IPS-18a (cell line): ENCODE measurements at regions not wholly inside any gene's neighbourhood (a gene's known extent, or its start where the extent isn't known, plus 50 kb on each side); places are given as distances from the start of the nearest gene placed in this dataset.

Experiments
- H3K27ac ChIP-seq: one replicate; pipeline ENCODE4 v1.5.1; 2013; ENCODE audit warnings: low read length
- H3K27me3 ChIP-seq: one replicate; pipeline ENCODE4 v1.6.1; 2013; ENCODE audit warnings: mild to moderate bottlenecking, low read length; ENCODE audit not compliant: control insufficient read depth, insufficient read depth
- H3K36me3 ChIP-seq: one replicate; pipeline ENCODE4 v1.6.1; 2013; ENCODE audit warnings: low read depth, low read length; ENCODE audit not compliant: control insufficient read depth
- H3K4me1 ChIP-seq: one replicate; pipeline ENCODE4 v1.6.1; 2013; ENCODE audit warnings: low read depth, low read length; ENCODE audit not compliant: control insufficient read depth
- H3K4me3 ChIP-seq: one replicate; pipeline ENCODE4 v1.5.1; 2013; ENCODE audit warnings: low read length
- H3K9ac ChIP-seq: one replicate; pipeline ENCODE4 v1.6.1; 2013; ENCODE audit warnings: mild to moderate bottlenecking, low read length, moderate library complexity
- H3K9me3 ChIP-seq: one replicate; pipeline ENCODE4 v1.6.1; 2013; ENCODE audit warnings: low read depth, low read length; ENCODE audit not compliant: control insufficient read depth

DNA sequence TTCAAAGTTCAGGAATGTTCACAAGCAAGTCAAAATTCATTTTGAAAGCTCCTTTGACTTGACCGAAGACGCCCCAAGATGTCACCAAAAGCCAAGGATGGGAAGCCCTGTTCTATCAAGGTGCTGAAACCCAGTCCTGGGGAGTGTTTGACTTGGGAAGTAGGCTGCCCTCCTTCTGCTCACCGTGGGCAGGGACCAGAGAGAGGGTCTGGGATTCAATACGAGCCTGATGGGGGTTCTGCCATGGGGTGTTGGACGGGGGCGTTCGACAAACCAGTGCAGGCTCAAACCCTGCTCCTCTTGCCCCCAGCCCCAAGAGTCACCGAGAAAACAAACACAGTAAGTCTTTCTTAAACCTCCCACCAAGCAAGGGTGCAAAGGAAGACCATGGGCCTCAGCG, 150.1 kb upstream of the DIO3 start:
- Histone ChIP-seq H3K36me3 (no peaks in the 10 kb centered on the region), H3K27ac (no peak overlapping the region), H3K4me1 (no peaks in the 10 kb centered on the region), H3K9me3 (no peaks in the 10 kb centered on the region), H3K27me3 (no peaks in the 10 kb centered on the region), H3K9ac (no peak overlapping the region), H3K4me3 (no peak overlapping the region)

DNA sequence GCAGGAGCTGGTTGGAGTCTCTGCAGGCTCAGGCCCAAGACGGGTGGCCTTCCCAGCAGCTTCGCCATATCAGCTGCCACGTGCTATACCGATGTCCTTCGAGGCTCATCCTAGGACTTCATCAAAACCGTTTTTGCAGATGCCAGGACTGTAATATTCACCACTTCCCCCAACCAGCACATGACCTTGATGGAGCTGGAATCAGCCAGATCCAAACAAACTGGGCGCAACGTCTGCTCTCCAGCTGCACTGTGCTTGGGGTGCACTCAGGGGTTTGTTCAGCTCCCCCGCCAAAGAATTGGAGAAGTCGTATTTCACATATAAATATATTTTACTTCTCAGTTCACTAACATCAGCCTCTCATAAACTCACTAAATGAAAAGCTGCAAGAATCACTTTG, 149.5 kb upstream of the DIO3 start:
- Histone ChIP-seq H3K4me1 (no peaks in the 10 kb centered on the region), H3K27me3 (no peaks in the 10 kb centered on the region), H3K9me3 (no peaks in the 10 kb centered on the region), H3K4me3 (no peak overlapping the region), H3K9ac (no peak overlapping the region), H3K36me3 (no peaks in the 10 kb centered on the region), H3K27ac (no peak overlapping the region)

DNA sequence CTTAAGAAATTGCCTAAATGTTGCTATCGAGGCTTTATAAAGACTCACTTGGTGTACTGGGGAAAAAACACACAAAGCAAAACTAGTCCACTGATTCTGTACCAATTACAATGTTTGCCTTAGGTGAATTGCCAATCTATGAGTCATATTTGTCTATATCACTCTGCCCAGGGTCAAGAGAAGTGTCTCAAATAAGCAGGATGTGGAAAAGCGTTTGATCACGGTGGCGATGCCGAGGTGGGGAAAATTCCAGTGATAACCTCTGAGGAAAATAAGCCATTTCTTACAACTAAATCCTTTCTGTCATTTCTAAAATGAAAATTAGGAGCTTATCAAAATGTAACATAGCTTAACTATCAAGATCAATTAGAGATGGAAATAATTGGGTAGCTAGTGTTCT, 148.6 kb upstream of the DIO3 start:
- no peak overlapping the region for H3K27ac ChIP-seq
- H3K9ac ChIP-seq: no peak overlapping the region
- H3K36me3 ChIP-seq: no peaks in the 10 kb centered on the region
- no peaks in the 10 kb centered on the region for H3K9me3 ChIP-seq
- no peaks in the 10 kb centered on the region for H3K4me1 ChIP-seq
- H3K4me3 ChIP-seq: no peak overlapping the region
- no peaks in the 10 kb centered on the region for H3K27me3 ChIP-seq

GRCh38 chr14:101417434-101417833, 143.9 kb upstream of the DIO3 start:
- Histone ChIP-seq H3K4me3 (no peak overlapping the region), H3K4me1 (no peaks in the 10 kb centered on the region), H3K9ac (no peak overlapping the region), H3K9me3 (peaks cover 3% of the 10 kb centered on the region), H3K27me3 (no peaks in the 10 kb centered on the region), H3K36me3 (no peaks in the 10 kb centered on the region), H3K27ac (no peak overlapping the region)

DNA sequence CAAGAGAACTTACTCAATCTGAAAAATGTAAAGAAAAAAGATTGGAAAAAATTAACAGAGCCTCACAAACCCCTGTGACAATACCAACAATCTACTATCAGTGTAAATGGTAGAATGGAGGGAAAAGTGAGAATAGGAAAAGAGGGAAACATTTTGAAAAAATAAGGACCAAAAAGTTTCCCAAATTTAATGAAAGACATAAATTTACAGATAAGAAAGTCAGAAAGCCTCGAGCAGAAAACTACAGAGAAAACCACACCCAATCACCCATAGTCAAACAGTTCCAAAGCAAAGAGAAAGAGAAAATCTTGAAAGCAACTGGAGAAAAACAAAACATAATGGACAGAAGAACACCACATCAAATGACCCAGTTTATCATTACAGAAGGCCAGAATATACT, 142.7 kb upstream of the DIO3 start:
- no peak overlapping the region for H3K4me3 ChIP-seq
- no peak overlapping the region for H3K9ac ChIP-seq
- H3K27ac ChIP-seq: no peak overlapping the region
- no peaks in the 10 kb centered on the region for H3K36me3 ChIP-seq
- peaks cover 3% of the 10 kb centered on the region for H3K9me3 ChIP-seq
- no peaks in the 10 kb centered on the region for H3K4me1 ChIP-seq
- H3K27me3 ChIP-seq: no peaks in the 10 kb centered on the region

GRCh38 chr14:101426466-101426865, 134.8 kb upstream of the DIO3 start:
- Histone ChIP-seq H3K9me3 (no peaks in the 10 kb centered on the region), H3K4me3 (no peak overlapping the region), H3K9ac (no peak overlapping the region), H3K27me3 (no peaks in the 10 kb centered on the region), H3K27ac (no peak overlapping the region), H3K4me1 (no peaks in the 10 kb centered on the region), H3K36me3 (no peaks in the 10 kb centered on the region)

DNA sequence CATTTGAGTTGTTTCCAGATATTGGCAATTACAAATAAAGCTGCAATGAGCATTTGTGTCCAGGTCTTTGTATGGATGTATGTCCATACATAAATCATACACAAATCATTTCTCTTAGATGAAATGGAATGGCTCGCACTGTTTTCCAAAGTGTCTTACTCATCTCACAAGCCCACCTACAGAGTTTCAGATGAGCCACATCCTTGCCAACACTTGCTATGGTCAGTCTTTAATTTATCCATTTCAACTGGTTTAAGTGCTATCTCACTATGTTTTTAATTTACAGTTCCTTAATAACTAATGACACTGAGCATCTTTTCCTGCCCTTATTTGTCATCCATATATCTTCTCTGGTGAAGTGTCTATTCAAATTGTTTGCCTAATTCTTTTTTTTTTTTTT, 132.9 kb upstream of the DIO3 start:
- Histone ChIP-seq H3K9ac (no peak overlapping the region), H3K27ac (no peak overlapping the region), H3K27me3 (no peaks in the 10 kb centered on the region), H3K36me3 (no peaks in the 10 kb centered on the region), H3K4me3 (no peak overlapping the region), H3K4me1 (no peaks in the 10 kb centered on the region), H3K9me3 (no peaks in the 10 kb centered on the region)

GRCh38 chr14:101435546-101435945, 125.7 kb upstream of the DIO3 start:
- Histone ChIP-seq H3K4me1 (no peaks in the 10 kb centered on the region), H3K27ac (no peak overlapping the region), H3K9ac (no peak overlapping the region), H3K27me3 (no peaks in the 10 kb centered on the region), H3K4me3 (no peak overlapping the region), H3K36me3 (no peaks in the 10 kb centered on the region), H3K9me3 (no peaks in the 10 kb centered on the region)

DNA sequence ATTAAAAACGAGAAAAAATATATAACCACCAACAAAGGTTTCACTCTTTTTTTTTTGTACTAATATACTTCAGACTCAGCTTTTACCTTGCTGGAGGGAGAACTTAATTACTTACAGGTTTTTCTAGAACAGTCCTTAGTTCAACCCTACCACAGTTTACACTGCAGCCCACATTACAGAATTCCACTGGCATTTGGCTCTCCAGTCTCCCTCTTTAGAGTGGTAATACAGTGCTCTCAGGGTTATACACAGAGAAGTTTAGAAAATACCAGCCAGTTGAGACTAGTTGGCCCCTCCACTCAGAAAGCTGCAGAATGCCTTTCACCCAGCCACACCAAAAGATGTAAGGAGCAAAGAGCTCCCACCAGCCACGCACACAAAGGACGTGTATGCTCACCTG, 122.3 kb upstream of the DIO3 start:
- Histone ChIP-seq H3K27me3 (no peaks in the 10 kb centered on the region), H3K9me3 (no peaks in the 10 kb centered on the region), H3K36me3 (no peaks in the 10 kb centered on the region), H3K9ac (no peak overlapping the region), H3K4me1 (no peaks in the 10 kb centered on the region), H3K4me3 (no peak overlapping the region), H3K27ac (no peak overlapping the region)

- H3K36me3 ChIP-seq: no peaks in the 10 kb centered on the region
- H3K27ac ChIP-seq: no peak overlapping the region
- H3K9ac ChIP-seq: no peak overlapping the region
- no peaks in the 10 kb centered on the region for H3K9me3 ChIP-seq
- H3K4me3 ChIP-seq: no peak overlapping the region
- no peaks in the 10 kb centered on the region for H3K4me1 ChIP-seq
- no peaks in the 10 kb centered on the region for H3K27me3 ChIP-seq
Observed at GRCh38 chr14:101440496-101440895, 120.8 kb upstream of the DIO3 start.

DNA sequence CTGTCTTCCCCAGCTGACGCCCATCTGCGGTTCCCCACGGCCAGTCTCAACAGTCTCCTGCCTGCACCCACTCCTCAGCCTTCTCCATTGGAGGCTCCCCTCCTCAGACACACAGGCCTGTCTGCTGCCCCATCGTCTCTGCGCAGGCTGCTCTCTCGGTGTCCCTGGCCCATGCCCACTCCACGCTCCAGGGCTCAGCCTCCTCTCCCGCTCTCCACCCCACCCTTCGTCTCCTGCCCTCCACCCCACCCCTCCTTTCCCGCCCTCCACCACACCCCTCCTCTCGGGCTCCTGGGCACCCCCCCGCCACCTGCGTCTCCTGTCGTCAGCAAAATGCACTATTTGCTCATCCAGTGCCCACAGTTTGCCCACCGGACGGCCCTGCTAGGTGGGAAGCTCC, 119.6 kb upstream of the DIO3 start:
- H3K27ac ChIP-seq: no peak overlapping the region
- no peaks in the 10 kb centered on the region for H3K27me3 ChIP-seq
- no peaks in the 10 kb centered on the region for H3K36me3 ChIP-seq
- H3K9me3 ChIP-seq: no peaks in the 10 kb centered on the region
- H3K9ac ChIP-seq: no peak overlapping the region
- H3K4me3 ChIP-seq: no peak overlapping the region
- H3K4me1 ChIP-seq: no peaks in the 10 kb centered on the region

DNA sequence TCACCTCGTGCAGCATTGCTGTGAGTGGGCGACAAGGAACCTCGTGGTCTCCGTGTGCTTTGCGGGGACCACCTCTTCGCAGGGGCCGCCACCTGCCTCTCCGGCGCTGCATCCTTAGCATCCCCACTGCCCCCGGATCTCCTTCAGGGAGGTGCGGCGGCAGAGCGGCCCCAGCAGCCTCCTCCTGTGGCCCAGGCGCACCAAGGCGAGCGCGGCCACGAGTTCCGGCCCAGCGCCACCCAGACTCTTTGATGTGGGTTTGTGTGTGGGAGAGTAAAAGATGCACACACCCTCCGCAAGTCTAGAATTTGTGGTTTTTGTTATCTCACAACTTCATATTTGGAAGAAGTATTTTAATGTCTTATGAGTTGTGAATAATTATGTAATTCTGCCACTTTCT, 118.8 kb upstream of the DIO3 start:
- Histone ChIP-seq H3K36me3 (no peaks in the 10 kb centered on the region), H3K9me3 (no peaks in the 10 kb centered on the region), H3K4me3 (no peak overlapping the region), H3K27me3 (no peaks in the 10 kb centered on the region), H3K9ac (no peak overlapping the region), H3K27ac (no peak overlapping the region), H3K4me1 (no peaks in the 10 kb centered on the region)

GRCh38 chr14:101444116-101444515, 117.2 kb upstream of the DIO3 start:
- H3K4me3 ChIP-seq: no peak overlapping the region
- H3K9me3 ChIP-seq: no peaks in the 10 kb centered on the region
- H3K4me1 ChIP-seq: no peaks in the 10 kb centered on the region
- no peaks in the 10 kb centered on the region for H3K27me3 ChIP-seq
- no peaks in the 10 kb centered on the region for H3K36me3 ChIP-seq
- no peak overlapping the region for H3K27ac ChIP-seq
- H3K9ac ChIP-seq: no peak overlapping the region
